Breast epithelium (tissue), 3 donors: ENCODE measurements at regions not wholly inside any gene's neighbourhood (a gene's known extent, or its start where the extent isn't known, plus 50 kb on each side); places are given as distances from the start of the nearest gene placed in this dataset.

ENCODE experiments used
- CTCF ChIP-seq, 3 donors: fragments of 450-650 bp; IDR thresholded peaks; one replicate each; pipeline ENCODE4 v1.5.1; 2016 to 2017; ENCODE audit warnings: antibody characterized with exemption in 3 of 3, mild to moderate bottlenecking in 3 of 3, moderate library complexity in 3 of 3
- POLR2A ChIP-seq: fragments of 450-650 bp; IDR thresholded peaks from one replicate; pipeline ENCODE4 v1.6.1; 2016; ENCODE audit warnings: antibody characterized with exemption, mild to moderate bottlenecking, moderate library complexity

GRCh38 chr9:87393706-87394230 lies 103.9 kb upstream of the DAPK1 start:
- TF ChIP-seq CTCF (IDR thresholded peaks at IDR 0.05) (no peak), POLR2A (no peak)
